ENCODE measurements at regions not wholly inside any gene's neighbourhood (a gene's known extent, or its start where the extent isn't known, plus 50 kb on each side); places are given as distances from the start of the nearest gene placed in this dataset.

DNA sequence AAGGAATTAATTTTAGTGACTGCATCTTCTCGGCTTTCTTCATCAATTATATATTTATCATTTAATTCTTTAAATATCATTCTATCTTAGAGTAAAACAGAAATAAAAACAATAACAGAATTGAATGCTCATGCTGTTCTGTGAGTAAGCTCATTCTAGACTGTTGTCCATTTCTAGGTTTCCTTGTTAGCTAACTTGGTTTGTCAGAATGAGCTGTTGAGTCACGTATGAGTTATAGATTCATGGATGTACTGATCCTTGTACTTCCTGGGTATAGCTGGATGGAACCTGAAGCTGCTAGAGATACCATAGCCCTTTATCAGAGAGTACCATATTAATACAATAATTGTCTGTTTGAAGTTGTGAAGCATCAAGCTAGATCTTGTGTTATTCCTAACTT, 515.3 kb downstream of the TENT5A start:
- TF ChIP-seq CTCF (IDR thresholded peaks at IDR 0.05; ENCODE audit: low read depth, low read length) (no peak), EZH2phosphoT487 (IDR thresholded peaks at IDR 0.05; ENCODE audit: low read depth) (no peak)
